Lower lobe of right lung (tissue), 2 donors: ENCODE measurements at regions not wholly inside any gene's neighbourhood (a gene's known extent, or its start where the extent isn't known, plus 50 kb on each side); places are given as distances from the start of the nearest gene placed in this dataset.

Experiments
- ATAC-seq, 2 donors: fragments of 200-7000 bp; cut with Tn5 transposase; one replicate each; pipeline ENCODE4 v1.9.1; 2020 to 2022; ENCODE audit warnings: mild to moderate bottlenecking in 2 of 2, moderate library complexity in 2 of 2
- DNase-seq: peaks from one replicate; pipeline ENCODE4 v3.0.0-alpha.2; 2020
- H3K27ac ChIP-seq: fragments of 200-600 bp; one replicate; pipeline ENCODE4 v1.8.0; 2022
- H3K27me3 ChIP-seq: fragments of 200-600 bp; one replicate; pipeline ENCODE4 v1.8.0; 2022; ENCODE audit warnings: low read depth
- H3K36me3 ChIP-seq: fragments of 200-600 bp; one replicate; pipeline ENCODE4 v1.8.0; 2022; ENCODE audit warnings: mild to moderate bottlenecking
- H3K4me1 ChIP-seq: fragments of 200-600 bp; one replicate; pipeline ENCODE4 v1.8.0; 2022
- H3K4me3 ChIP-seq: fragments of 200-600 bp; one replicate; pipeline ENCODE4 v1.8.0; 2022; ENCODE audit warnings: mild to moderate bottlenecking
- H3K9me3 ChIP-seq: fragments of 200-600 bp; one replicate; pipeline ENCODE4 v1.8.0; 2022
- CTCF ChIP-seq: fragments of 200-600 bp; IDR thresholded peaks from one replicate; pipeline ENCODE4 v1.8.0; 2022; ENCODE audit warnings: antibody characterized with exemption, mild to moderate bottlenecking
- intact Hi-C: fragments of 100-400 bp; cut with DNase I; formaldehyde crosslinking; loops from one replicate; pipeline ENCODE4 v1.11.0; 2022
- donor health status: DM: no; HTN: yes; CAD: no; lungs with severe emphysema.

GRCh38 chr3:176469694-176470205 lies 727.5 kb downstream of the TBL1XR1 start:
- TF ChIP-seq CTCF: no peak
- Histone ChIP-seq H3K4me3 (no peak overlapping the region), H3K27me3 (no peaks in the 10 kb centered on the region), H3K27ac (no peak overlapping the region), H3K36me3 (no peaks in the 10 kb centered on the region), H3K4me1 (no peaks in the 10 kb centered on the region), H3K9me3 (no peaks in the 10 kb centered on the region)
- intact Hi-C loops: no loop called here
- no peak for DNase-seq
- no peak for ATAC-seq

GRCh38 chr3:176463610-176464009 lies 733.7 kb downstream of the TBL1XR1 start:
- DNase-seq (no peak), ATAC-seq (no peak)
- intact Hi-C loops: no loop called here

GRCh38 chr3:176447369-176447768 lies 749.9 kb downstream of the TBL1XR1 start:
- TF ChIP-seq CTCF: no peak
- no peak for DNase-seq
- Histone ChIP-seq H3K27me3 (no peaks in the 10 kb centered on the region), H3K4me1 (no peaks in the 10 kb centered on the region), H3K36me3 (no peaks in the 10 kb centered on the region), H3K4me3 (no peak overlapping the region), H3K27ac (no peak overlapping the region), H3K9me3 (no peaks in the 10 kb centered on the region)
- ATAC-seq: no peak
- intact Hi-C loops: no loop called here

More at GRCh38 chr3:176463610-176464009, 733.7 kb downstream of the TBL1XR1 start:
- Histone ChIP-seq H3K4me3 (no peak overlapping the region), H3K27me3 (no peaks in the 10 kb centered on the region), H3K36me3 (no peaks in the 10 kb centered on the region), H3K9me3 (no peaks in the 10 kb centered on the region), H3K4me1 (no peaks in the 10 kb centered on the region), H3K27ac (no peak overlapping the region)
- no peak for TF ChIP-seq CTCF

GRCh38 chr3:176442326-176442725 lies 755.0 kb downstream of the TBL1XR1 start:
- TF ChIP-seq CTCF: no peak
- no peaks in the 10 kb centered on the region for H3K27me3 ChIP-seq
- no peaks in the 10 kb centered on the region for H3K36me3 ChIP-seq
- H3K27ac ChIP-seq: no peak overlapping the region
- DNase-seq (no peak), ATAC-seq (no peak)
- no peak overlapping the region for H3K4me3 ChIP-seq
- no peaks in the 10 kb centered on the region for H3K4me1 ChIP-seq
- intact Hi-C loops: no loop called here
- H3K9me3 ChIP-seq: no peaks in the 10 kb centered on the region

- no peak for ATAC-seq
- DNase-seq: no peak
- intact Hi-C loops: no loop called here
- Histone ChIP-seq H3K27me3 (no peaks in the 10 kb centered on the region), H3K9me3 (no peaks in the 10 kb centered on the region), H3K4me3 (no peak overlapping the region), H3K27ac (no peak overlapping the region), H3K4me1 (no peaks in the 10 kb centered on the region), H3K36me3 (no peaks in the 10 kb centered on the region)
- no peak for TF ChIP-seq CTCF
Observed at GRCh38 chr3:176439729-176440128, 757.6 kb downstream of the TBL1XR1 start.

- intact Hi-C loops: no loop called here
- no peak overlapping the region for H3K27ac ChIP-seq
- no peaks in the 10 kb centered on the region for H3K36me3 ChIP-seq
Observed at GRCh38 chr3:176431991-176432390, 765.3 kb downstream of the TBL1XR1 start.

More at GRCh38 chr3:176431991-176432390, 765.3 kb downstream of the TBL1XR1 start:
- DNase-seq (no peak), ATAC-seq (no peak)
- Histone ChIP-seq H3K4me1 (no peaks in the 10 kb centered on the region), H3K27me3 (no peaks in the 10 kb centered on the region), H3K4me3 (no peak overlapping the region), H3K9me3 (no peaks in the 10 kb centered on the region)
- no peak for TF ChIP-seq CTCF
